ENCODE measurements at regions not wholly inside any gene's neighbourhood (a gene's known extent, or its start where the extent isn't known, plus 50 kb on each side); places are given as distances from the start of the nearest gene placed in this dataset.
"Not testable (repeated sequence)": the region's sequence is repeated elsewhere in the genome, so short reads cannot be mapped to it uniquely, and the experiment has no call there.

DNA sequence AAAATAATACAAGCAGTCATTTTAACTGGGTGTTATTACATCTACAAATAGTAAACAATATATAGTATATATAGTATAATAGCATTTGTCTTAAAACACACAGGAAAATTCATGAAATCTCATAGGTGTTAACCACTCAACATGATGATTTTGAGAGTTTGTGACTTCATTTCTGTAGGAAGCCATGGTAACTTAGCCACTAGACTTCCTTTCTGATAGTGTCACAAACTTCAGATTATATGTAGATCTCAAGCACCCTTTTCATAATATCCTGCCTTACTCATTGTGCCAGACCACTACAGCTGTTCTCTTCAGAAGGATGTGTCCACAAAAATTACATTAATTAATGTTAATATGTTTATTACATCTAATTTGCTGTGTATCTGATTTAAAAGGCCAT, 1250.6 kb downstream of the ADGRL3 start:
- DNase-seq (ENCODE audit: low read depth): no peak

DNA sequence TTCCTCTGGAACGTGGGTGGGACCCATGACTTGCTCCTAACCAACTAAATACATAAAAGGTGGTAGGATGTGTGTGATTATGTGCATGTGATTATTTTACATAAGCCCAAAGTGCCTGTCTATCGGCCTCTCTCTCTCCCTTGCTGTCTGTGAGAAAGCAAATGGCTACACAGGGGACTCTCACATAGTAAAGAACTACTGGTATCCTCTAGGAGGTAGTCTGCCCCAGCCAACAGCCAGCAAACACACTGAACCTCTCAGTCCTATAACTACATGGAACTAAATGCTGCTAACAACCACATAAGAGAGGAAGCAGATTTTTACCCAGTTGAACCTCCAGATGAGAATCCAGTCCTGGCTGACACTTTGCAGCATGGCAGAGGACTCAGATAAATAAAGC, 1249.4 kb downstream of the ADGRL3 start:
- DNase-seq (ENCODE audit: low read depth): no peak

DNA sequence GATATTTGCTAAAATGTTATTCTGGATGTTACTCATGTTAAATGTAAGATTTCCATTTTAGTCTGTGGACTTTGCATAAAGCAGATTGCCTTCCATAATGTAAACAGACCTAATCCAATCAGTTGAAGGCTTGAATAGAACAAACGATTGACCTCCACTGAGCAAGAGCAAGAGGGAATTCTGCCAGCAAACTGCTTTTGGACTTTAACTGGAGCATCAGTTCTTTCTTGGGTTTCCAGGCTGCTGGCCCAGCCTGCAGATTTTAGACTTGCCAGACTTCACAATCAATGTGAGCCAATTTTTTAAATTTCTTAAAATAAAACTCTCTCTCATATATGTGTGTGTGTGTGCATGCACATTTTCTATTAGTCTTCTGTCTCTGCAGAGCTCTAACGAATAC, 1248.8 kb downstream of the ADGRL3 start:
- DNase-seq (ENCODE audit: low read depth): no peak

DNA sequence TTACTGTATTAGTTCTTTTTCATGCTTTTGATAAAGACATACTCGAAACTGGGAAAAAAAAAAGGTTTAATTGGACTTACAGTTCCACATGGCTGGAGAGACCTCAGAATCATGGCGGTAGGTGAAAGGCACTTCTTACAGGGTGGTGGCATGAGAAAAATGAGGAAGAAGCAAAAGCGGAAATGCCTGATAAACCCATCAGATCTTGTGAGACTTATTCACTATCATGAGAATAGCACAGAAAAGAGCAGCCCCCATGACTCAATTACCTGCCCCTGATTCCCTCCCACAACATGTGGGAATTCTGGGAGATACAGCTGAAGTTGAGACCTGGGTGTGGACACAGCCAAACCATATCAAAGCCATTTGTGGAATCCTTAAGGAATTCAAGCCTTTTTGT, 1238.9 kb downstream of the ADGRL3 start:
- DNase-seq (ENCODE audit: low read depth): no peak

DNA sequence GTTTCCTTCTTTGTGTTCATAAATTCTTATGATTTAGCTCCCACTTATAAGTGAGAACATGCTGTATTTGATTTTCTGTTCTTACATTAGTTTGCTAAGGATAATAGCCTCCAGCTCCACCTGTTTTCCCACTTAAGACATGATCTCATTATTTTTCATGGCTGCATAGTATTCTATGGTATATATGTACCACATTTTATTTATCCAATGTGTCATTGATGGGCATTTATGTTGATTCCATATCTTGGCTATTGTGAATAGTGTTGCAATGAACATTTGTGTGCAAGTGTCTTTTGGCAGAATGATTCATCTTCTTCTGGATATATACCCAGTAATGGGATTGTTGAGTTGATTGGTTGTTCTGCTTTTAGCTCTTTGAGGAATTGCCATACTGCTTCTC, 1234.8 kb downstream of the ADGRL3 start:
- no peak for DNase-seq (ENCODE audit: low read depth)

DNA sequence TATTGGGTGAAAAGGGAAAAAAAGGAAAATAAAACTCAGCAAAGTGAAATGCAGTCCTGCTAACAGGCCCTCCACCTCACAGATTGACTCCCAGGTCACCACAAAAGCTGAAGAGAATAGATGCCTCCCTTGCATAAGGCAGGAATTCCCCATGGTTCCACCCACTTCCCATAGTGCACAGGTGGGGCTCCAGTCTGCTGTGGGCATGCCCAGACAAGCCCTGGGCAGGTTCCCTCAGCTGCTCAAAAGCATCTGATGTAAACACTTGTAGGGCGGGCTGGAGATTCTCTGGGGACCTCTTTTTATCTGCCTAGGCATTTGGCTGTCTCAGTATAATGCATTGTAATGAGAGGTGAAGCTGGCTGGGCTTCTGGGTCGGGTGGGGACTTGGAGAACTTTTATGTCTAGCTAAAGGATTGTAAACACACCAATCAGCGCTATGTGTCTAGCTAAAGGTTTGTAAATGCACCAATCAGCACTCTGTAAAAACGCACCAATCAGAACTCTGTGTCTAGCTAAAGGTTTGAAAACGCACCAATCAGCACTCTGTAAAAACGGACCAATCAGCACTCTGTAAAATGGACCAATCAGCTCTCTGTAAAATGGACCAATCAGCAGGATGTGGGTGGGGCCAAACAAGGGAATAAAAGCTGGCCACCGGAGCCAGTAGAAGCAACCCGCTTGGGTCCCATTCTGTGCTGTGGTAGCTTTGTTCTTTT, 1231.5 kb downstream of the ADGRL3 start:
- DNase-seq (ENCODE audit: low read depth): not testable (repeated sequence)

DNA sequence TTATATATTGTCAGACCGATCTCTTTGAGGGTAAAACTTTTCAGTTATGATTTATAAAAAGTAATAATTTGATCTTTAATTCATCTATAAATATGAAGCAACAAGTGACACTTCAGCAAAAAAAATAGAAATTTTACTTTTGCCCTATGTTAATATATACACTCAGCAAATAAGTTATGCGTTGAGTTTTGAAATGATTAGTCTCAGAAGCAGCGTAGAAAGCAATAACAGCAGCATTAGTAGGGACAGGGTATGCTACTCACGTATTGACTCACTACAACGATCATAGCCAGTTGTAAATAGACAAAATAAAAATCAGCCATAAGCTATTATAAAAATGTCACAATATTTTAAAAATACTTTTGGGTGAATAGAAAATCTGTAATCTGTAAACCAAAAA, 1229.2 kb downstream of the ADGRL3 start:
- no peak for DNase-seq (ENCODE audit: low read depth)

DNA sequence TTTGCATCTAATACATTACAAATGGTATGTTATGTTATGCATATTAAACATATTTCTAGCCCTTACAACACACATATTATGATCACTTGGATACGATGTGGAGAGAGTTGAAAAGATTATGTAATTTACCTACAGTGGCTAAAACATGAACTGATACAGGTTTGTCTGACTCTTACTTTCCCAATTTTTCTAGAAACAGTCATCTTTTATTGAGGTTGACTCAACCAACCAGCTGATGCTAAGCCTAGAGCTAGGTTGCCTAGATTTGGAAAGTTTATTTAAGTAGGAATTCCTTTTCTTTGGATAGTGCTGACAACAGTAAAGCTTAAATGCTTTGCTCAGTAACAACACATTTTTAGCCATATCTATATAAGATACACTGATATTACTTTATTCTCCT, 1215.1 kb downstream of the ADGRL3 start:
- DNase-seq (ENCODE audit: low read depth): no peak

DNA sequence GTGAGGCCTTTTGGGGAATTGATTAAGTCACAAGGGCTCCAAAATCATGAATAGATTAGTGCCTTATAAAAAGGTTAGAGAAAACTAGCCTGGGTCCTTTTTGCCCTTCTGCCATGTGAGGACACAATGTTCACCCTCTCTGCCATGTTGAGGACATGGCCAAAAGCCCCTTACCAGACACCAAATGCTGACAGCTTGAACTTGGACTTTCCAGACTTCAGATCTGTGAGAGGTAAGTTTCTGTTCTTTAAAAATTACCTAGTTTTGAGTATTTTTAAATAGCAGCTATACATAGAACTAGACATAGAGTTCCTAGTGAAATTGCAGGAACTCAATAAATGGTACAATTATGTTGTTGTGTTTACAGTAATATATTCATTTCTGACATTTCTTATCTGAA, 1214.4 kb downstream of the ADGRL3 start:
- no peak for DNase-seq (ENCODE audit: low read depth)

DNA sequence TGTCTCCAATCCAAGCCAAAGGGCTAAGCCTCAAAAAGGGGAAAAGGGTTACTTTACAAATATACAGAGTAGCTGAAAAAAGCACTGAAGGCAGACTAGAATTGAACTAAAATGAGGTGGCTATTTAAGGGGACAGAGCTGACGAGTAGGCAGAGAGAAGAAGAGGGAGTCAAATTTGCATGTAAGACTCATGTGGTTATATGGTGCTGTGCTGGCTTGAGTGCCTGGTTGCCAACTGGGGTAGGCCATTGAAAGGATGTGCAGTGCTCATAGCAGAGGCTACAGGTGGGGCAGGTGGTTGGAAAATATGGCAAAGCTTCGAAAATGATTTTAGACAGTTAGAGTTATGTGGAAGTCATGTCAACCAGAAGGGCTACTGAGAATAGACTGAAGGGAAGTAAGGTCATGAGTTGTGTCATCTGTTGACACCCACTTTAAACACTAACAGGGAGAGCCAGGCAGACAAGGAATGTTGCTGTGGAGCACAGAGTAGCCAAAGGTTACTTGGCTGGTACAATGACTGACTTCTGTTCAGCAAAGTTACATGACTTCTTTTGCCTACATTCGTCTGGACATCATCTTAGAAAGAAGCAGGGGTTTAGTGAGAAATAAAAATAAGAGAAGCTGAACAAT, 1210.4 kb downstream of the ADGRL3 start:
- DNase-seq (ENCODE audit: low read depth): no peak

DNA sequence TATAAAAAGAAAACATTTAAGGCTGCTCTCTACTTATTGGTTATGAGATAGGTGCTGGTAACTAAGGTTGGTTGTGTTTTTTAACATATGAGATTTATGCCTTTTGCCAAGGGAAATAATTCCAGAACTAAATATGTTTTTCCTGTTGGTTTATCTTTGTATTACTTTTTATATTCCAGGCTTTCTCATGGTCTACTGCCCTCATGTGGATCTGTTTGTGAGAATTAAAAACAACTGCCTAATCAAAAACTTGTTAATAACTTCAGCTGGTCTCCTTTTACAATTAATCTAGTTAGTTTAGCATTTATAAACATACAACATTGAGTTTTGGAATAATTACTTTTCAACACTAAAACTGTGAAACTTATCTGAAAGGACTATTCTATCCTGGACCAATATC, 1208.3 kb downstream of the ADGRL3 start:
- no peak for DNase-seq (ENCODE audit: low read depth)

DNA sequence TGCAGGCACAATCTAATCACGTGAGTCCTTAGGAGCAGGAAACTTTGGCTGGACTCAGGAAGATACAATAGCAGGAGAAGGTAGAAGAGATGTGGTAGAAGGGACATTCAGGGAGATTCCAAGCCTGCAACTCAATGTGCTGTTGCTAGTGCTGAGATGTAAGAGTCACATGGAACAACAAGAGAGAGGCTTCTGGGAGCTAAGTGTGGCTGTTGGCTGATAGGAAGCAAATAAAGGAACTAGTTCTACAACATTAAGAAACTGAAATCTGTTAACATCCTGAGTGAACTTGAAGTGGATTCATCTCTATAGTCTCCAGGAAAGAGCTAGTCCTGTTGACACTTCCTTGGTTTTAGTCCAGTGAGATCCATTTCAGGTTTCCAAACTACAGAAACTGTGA, 1207.4 kb downstream of the ADGRL3 start:
- no peak for DNase-seq (ENCODE audit: low read depth)

DNA sequence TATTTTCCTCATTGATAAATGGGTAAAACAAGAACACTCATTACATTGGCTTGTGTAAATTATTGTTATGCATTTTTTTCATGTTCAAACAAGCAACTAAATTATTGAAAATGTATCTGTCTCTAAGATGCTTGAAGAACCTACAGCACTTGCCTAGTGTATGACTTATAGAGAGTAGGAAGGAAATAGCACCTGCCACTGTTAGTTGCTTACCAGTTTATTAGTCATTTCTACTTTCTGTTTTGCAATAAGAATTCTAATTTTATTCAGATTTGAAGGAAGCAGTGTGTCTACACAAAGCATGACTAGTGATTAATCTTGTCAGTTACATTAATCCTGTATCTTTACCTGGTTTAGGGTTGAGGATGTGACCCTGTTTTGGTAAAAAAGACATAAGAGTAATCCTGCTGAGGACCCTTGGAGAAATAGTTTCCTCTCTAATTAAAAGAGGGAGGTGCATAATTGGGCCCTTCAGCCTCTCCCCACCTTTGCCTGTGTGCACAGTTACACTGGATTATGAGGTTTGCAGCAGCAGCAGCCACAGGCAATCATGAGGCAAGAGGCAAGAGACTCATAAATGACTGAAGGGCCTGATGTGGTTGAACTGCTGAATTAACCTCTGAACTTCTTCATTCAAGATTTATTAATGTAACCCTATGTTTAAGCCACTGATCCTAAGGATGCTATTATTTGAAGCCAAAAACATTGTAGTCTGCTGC, 1202.1 kb downstream of the ADGRL3 start:
- DNase-seq (ENCODE audit: low read depth): no peak

DNA sequence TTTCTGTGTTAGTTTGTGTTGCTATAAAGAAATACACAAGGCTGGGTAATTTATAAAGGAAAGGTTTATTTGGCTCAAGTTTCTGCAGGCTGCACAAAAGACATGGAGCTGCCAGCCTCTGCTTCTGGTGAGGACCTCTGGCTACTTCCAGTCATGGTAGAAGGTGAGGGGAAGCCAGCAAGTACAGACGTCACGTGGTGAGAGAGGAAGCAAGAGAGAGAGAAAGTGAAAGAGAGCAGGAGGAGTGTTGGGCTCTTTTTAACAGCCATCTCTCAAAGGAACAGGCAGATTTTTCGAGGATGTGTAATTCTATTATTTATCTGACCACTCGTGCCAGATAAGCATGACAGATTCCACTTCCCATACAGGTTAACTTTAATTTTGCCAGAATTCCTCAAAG, 1199.1 kb downstream of the ADGRL3 start:
- no peak for DNase-seq (ENCODE audit: low read depth)

DNA sequence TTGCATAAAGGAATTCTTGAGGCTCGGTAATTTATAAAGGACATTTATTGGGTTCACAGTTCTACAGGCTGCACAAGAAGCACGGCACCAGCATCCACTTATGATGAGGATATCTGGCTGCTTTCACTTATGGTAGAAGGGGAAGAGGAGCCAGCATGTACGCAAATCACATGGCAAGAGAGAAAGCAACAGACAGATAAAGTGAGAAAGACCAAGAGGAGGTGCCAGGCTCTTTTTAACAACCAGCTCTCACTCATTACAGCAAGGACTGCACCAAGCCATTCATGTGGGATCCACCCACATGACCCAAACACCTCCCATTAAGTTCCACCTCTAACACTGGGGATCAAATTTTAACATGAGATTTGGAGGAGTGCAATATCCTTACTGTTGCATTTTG, 1198.2 kb downstream of the ADGRL3 start:
- no peak for DNase-seq (ENCODE audit: low read depth)

DNA sequence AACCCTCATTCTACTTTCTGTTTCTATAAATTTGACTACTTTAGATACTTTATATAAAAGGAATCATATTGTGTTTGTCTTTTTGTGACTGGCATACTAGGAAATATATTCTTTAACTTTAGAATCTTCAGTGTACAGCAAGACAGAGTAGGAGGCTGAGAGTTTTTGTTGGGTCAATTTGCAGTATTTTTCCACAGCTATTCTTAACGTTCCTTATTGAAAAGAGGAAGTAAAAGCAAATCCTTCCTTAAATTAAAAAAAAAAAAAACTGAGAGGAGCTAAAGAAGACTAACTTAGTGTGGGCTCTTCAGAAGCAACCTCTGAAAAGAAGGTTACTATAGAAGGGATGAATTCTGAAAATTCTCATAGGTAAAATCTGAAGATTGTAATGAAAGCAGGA, 1194.6 kb downstream of the ADGRL3 start:
- no peak for DNase-seq (ENCODE audit: low read depth)

DNA sequence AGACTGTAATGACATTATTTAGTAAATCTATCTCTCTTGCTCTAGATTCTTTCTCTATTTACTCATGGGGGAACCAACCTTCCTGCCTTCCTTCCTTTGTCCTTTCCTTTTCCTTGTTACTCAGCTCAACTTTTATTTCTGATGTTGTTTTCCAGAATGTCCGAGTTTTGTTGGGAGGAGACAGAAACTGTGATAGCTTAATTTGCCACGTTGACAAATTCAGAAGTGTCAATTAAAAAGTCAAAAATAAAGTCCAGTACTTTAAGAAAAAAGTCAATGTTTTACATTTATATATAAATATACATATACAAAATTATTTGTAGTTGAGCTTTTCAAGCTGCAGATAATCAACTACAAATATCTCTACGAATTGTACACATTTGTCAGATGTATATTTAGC, 1187.7 kb downstream of the ADGRL3 start:
- no peak for DNase-seq (ENCODE audit: low read depth)

DNA sequence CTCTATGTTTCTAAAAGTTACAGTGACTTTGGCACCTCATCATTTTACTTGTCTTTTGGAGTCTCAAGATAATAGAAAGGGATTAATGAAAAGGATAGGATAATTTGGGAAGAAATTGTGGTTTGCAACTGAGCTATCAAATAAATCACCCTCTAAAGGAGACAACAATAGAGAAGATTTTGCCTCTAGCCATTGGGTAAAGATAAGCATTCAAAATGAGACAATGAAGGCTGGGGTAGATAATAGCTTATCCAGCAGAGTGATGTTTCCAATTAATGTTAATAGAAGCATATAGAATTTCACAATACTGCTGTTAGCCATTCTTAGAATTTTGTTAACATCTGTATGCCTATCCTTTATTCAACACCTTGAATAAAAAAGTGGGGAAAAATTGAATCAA, 1177.6 kb downstream of the ADGRL3 start:
- DNase-seq (ENCODE audit: low read depth): no peak

DNA sequence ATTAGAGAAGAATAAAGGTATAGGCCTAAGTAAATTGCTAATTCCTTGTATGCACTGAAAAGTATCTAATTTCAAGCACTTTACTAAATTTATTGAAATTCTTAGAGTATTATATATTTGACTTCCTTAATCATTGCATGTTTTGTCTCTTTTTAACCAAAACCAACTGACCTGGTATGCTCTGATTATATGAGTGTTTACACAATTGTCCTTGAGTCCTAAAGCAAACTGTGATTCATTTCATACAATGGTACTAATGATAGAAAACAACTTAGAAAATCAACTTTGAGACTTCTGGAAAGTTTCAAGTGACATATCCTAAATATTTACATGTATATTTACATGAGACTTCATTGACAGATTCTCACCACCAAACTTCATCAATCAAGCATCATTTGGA, 1177.1 kb downstream of the ADGRL3 start:
- no peak for DNase-seq (ENCODE audit: low read depth)

DNA sequence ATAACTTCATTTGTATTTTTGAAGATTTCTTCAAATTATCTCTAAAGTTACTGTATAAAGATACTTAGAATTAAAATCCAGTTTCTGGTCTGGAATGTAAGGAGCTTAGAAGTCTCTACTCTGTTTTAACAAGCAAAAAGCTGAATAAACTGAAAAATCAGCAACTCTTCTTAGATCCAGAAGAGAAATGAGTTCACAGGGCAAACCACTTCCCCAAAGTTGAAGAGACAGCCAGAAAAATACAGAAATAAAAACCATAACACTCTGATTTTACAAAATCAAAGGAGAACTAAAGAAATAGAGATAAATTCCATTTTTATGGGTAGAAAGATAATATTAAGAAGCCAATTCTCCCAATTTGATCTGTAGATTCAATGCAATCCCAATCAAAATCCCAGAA, 1166.8 kb downstream of the ADGRL3 start:
- no peak for DNase-seq (ENCODE audit: low read depth)

DNA sequence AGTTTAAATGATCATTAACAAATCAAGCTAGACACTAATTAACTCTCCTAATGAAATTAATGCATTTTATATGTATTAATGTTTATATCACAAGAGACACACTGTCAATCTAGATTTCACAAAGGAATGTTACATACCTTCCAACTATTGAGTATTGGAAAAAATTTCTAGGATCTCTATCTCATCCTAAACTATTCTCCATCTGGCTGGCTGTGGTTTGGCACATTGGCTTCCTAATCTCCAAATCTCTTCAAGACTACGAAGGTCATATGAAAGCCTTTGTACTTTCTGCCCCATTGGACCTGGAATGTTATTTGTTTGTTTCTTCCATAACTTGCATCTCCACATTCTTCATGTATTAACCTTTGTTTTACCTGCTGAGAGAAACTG, 1160.0 kb downstream of the ADGRL3 start:
- no peak for DNase-seq (ENCODE audit: low read depth)

DNA sequence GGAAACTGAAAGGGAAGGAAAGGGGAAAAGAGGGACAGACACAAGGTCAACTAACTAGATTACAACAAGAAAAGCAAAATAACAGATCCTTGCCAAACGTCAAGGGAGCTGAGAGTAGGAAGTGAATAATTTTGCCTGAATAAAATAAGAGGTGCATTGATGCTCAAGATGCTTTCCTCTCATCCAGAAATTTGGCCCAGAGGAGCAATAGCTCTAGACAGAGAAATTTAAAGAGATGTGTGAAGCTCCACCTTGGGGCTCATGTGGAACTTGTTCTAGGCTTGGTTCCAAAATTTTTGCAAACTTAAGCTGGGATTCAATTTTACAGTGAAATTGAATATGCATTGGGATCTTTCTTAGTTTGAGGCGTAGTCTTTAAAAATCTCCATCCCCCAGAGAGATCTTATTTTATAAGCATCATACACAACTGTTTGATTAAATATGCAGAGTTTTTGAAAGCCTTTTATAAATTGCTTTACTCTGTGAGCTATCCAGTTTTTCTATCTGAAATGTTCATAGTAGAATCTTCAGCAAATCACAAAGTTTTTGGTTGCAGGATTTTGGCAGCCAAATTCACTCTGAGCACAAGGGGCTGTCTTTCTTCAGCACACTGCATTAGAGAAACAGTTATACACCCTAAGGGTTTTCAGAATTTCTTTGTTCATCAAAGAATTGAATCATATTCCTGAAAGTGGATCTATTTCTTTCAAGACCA, 1159.5 kb downstream of the ADGRL3 start:
- no peak for DNase-seq (ENCODE audit: low read depth)

DNA sequence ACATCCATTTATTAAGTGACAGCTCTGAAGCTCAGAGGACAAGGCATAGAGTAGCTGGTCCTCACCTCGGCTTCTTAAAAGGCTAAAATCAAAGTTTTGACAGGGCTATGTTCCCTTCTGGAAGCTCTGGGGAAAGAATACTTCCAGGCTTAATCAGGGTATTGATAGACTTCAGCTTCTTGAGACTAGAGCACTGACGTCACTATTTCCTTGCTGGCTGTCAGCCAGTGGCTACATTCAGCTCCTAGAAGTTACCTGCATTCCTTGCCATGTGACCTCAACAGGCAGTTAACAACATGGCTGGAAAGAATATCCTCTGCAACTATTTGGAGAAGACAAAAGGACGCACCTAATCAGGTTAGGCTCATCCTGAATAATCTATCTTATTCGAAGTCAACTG, 1144.8 kb downstream of the ADGRL3 start:
- DNase-seq (ENCODE audit: low read depth): no peak
